C4-2B (cell line): ENCODE measurements at regions not wholly inside any gene's neighbourhood (a gene's known extent, or its start where the extent isn't known, plus 50 kb on each side); places are given as distances from the start of the nearest gene placed in this dataset.

Source experiments
- ZFX ChIP-seq: fragments of 450-650 bp; IDR thresholded peaks from 2 replicates; pipeline ENCODE4 v1.6.1; 2017
- TF ChIP-seq, protein P1 (sequence below): fragments of 450-650 bp; conservative IDR thresholded peaks from 2 replicates; pipeline ENCODE4 v1.5.1; 2017; ENCODE audit warnings: mild to moderate bottlenecking

DNA sequence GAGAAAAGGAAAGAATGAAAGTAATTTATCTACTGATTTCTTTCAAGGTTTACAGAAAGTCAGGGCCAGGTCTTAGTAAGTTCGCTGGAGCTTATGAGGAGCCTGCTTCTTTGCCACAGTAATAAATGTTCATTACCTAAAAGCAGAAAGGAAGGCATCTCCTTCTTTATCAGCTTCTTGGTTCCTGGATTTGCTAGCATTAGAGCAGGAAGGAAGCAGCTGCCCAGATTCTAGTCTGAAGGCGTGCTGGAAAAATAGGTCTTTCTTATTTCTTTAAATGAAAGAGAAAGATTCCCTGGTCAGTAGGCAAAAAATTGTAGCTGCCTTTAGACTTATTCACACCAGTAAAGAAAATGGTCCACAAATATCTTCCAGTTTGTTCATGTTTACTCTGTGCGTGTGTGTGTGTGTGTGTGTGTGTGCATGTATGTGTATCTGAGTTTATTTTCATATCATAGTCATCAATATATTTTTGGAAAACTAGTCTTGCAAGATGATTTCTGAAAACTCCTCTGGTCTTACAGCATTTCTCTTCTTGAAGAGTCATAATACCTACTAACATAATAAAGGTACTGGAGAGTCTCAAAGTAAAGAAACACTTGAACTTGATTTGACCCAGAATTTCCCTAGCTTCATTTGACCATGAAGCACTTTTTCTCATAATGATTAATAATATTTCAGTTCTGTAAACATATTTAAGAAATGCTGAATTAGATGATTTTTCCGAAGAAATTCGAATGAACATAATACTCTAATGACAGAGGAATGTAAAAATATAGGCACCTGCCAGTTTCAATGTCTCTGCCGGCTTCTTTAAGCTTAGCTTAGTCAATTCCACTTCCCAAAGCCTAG, 255.3 kb upstream of the ZPLD1 start:
- TF ChIP-seq, protein P1, sequence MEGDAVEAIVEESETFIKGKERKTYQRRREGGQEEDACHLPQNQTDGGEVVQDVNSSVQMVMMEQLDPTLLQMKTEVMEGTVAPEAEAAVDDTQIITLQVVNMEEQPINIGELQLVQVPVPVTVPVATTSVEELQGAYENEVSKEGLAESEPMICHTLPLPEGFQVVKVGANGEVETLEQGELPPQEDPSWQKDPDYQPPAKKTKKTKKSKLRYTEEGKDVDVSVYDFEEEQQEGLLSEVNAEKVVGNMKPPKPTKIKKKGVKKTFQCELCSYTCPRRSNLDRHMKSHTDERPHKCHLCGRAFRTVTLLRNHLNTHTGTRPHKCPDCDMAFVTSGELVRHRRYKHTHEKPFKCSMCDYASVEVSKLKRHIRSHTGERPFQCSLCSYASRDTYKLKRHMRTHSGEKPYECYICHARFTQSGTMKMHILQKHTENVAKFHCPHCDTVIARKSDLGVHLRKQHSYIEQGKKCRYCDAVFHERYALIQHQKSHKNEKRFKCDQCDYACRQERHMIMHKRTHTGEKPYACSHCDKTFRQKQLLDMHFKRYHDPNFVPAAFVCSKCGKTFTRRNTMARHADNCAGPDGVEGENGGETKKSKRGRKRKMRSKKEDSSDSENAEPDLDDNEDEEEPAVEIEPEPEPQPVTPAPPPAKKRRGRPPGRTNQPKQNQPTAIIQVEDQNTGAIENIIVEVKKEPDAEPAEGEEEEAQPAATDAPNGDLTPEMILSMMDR, result no peak
- no peak for TF ChIP-seq ZFX
